Superior temporal gyrus (tissue), 1 donor: ENCODE measurements at regions not wholly inside any gene's neighbourhood (a gene's known extent, or its start where the extent isn't known, plus 50 kb on each side); places are given as distances from the start of the nearest gene placed in this dataset.
A peak's percentile ranks its signal among the peaks of the same experiment; 100 is the strongest.
"Not testable (repeated sequence)": the region's sequence is repeated elsewhere in the genome, so short reads cannot be mapped to it uniquely, and the experiment has no call there.

Source experiments
- DNase-seq: peaks from one replicate; pipeline ENCODE4 v3.0.0-alpha.2; 2016; ENCODE audit errors: extremely low spot score

DNA sequence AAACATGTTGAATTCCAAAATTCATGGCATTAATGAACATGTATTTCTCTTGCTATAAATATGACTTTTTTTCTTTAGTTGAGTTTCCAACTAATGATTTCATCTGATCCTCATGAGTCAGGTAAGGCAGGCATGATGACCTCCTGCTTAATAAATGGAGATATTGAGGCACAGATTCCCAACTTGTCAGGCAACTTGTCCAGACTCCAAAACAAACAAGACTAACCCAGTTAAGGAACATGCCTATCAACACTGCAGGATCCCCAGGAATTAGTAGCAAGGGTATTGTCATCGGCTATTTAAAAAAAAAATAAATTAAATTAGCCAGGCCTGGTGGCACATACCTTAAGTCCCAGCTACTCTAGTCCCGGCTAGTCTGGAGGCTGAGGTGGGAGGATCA is 121.3 kb upstream of the SALL4 start:
- no peak for DNase-seq

GRCh38 chr20:51922812-51923211 is 120.5 kb upstream of the SALL4 start:
- DNase-seq = not testable (repeated sequence)

- no peak for DNase-seq
Measured at GRCh38 chr20:51918561-51918960, 116.2 kb upstream of the SALL4 start.

DNA sequence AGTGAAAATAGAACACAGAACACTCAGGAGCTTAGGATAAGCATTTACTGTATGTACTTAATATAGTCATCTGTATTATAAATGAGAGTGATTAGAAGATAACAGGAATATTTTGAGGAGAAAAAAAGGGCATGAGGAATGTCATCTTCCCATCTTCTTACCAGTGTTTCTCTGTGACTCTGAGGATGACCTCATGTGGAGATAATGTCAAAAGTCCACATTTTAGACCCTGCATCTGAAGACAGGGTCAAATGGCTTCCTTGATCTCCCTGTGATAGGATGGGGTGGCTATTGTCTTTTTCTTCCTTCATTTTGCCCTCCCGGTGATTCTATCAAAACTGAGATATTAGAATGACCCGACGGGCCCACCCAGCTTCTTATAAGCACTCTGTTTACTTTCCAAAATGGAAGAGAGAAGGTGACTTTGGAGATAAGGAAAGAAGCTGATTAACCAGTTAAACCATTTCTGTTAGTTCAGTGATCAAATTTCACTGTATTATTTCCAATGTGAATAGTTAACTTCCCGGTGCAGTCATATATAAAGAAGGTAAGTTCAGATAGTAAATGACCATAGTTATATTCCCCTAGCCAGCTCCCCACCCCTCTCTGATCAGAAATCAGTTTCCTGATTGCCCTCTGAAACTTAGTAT is 115.7 kb upstream of the SALL4 start:
- DNase-seq = no peak

DNA sequence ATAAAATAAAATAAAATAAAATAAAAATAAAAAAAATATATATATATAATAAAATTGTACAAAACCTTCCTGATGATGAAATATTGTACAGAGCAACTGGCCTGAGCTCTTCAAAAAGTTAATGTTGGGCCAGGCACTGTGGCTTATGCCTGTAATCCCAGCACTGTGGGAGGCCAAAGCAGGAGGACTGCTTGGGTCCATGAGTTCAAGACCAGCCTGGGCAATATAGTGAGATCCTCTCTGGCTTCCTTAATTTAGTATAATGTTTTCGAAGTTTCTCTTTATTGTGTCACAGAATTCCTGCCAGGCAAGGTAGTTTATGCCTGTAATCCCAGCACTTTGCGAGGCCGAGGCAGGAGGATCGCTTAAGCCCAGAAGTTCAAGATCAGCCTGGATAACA is 113.9 kb upstream of the SALL4 start:
- no peak for DNase-seq

DNA sequence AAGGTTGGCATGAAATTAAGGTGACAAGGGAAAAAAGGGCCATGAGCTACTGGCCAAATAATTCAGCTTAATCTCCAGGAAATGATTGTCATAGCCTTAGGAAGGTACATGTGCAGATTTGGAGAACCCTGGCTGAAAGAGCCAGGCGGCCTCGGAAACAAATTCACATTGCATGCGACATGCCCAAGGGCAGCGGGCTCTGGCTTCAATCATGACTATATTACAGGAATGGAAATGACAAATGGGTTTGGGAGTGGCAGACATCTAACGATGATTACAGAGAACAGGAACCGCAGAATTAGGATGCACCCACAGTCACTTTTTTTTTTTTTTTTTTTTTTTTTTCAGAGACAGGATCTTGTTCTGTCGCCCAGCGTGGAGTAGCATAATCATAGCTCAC is 112.4 kb upstream of the SALL4 start:
- DNase-seq = no peak

DNA sequence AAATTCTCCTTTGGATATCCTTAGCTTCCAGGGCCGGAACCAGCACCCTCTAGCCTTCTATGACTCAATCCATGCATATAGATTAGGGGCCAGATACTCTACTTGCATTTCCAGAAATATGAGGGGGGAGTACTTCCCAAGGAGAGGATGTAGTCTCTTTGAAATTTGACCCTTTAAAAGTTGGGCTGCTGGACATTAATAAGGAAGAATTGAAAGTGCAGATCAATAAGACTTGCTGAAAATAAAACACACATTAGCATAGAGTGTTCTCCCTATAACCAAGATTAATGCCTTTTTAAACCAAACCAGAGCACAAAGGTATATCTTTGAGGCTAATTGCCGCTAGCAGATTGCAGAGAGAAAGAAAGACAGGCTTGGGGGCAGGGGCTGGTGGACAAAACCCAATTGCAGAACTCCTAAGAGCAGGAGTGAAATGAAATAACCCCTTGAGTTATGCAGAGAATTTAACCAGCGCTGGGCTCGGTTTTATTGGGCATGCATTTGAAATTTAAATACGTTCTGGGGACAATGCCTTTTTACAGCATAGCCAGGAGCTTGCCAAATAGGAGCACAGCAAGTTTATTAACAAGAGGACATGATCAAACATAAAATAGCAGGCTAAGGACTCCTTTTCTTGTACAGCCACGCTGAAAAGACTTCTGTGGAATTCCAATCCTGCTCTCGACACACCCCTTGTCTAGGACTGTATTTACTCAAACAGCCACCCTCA is 108.2 kb upstream of the SALL4 start:
- DNase-seq = no peak

DNA sequence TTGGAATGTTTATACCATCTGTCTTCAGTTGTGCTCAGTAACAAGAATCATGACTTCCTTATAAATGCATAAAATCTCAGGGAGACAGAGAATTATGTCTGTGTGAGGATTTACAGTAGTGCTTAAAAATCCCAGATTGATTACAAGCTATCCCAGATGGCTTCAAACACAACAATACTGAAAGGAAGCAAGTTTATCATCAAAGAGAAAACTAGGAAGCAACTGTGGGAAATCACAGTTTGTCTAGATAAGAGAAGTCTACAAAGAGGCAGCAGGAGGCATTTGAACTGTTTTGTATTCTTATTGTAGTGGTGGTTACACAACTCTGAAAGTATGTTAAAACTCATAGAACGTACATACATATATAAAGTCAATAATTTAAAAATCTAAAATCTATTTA is 104.4 kb upstream of the SALL4 start:
- no peak for DNase-seq

DNA sequence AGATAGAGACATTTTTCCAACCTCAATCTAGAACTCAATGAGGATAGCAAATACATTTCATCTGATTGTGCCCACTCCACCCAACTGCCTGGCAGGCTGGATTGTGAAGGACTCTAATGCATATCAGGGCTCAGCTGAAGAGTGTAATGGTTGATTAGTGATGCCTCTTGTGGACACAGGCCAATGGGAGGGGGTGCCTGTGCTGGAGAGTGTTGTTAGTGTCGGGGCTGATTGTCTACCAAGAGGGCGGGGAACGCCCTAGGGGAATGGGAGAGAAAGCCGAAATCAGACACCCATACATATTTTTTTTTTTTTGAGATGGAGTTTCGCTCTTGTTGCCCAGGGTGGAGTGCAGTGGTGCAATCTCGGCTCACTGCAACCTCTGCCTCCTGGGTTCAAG is 103.7 kb upstream of the SALL4 start:
- no peak for DNase-seq

- DNase-seq = no peak
Measured at GRCh38 chr20:51902933-51903332, 100.6 kb upstream of the SALL4 start.

GRCh38 chr20:51900443-51900842 is 98.1 kb upstream of the SALL4 start:
- DNase-seq = no peak

DNA sequence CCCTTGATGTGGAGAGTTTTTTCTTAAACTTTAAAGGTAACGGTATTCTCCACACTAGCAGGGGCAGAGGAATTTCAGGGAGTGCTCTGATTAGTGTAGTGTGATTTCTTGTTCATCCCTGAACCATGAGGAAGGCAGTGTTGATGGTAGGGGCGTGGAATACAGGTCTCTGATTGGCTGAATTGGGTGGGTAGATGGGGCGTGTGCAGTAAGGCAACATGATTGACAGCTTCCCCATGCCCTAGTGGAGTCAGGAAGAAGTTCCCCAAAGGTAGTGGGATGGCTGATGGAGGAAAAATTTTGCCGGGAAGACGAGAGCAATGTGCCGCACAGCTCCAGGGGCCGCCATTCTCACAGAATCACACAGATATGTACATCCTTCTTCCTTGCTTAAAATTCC is 97.4 kb upstream of the SALL4 start:
- DNase-seq = no peak

GRCh38 chr20:51898788-51899187 is 96.5 kb upstream of the SALL4 start:
- no peak for DNase-seq

DNA sequence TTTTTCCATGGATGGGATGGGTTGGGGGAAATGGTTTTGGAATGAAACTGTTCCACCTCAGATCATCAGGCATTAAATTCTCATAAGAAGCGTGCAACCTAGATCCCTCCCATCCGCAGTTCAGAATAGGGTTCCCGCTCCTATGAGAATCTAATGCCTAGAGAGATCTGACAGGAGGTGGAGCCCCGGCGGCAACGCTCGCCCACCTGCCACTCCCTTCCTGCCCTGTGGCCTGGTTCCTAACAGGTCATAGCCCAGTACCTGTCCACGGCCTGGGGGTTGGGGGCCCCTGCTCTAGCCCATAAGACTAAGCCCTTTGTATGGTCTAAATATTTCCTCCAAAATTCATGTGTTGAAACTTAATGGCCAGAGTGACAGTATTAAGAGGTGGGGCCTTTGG is 92.3 kb upstream of the SALL4 start:
- DNase-seq = no peak

DNA sequence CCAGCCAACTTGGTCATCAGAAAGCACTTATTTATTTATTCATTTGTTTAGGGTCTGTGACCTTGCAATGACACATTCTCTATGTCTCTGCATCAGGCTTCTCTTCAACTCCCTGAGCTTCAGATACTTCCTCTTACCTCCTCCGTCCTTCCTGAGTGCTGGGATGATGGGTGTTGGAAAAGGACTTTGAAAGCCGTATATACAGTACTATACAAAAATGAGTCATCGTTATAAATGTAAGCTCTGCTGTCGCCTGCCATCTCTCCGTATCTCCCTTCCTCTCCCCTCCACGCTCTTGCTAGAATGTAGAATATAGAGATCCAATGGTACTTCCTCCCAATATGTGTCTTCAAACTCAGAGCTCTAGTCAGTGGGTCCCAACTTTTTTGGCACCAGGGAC is 91.9 kb upstream of the SALL4 start:
- no peak for DNase-seq

DNA sequence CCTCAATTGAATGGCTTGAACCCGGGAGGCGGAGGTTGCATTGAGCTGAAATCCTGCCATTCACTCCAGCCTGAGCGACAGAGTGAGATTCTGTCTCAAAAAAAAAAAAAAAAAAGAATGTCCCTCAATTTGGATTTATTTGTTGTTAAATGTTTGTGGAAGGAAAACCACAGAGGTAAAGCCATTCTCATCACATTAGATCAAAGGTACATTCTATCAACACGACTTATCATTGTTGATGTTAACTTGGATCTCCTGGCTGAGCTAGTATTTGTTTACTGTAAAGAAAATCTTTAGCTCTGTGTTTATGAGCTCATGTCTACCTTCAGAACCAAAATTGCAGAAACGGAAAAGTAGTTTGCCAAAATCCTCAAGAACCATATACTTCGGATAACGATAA is 91.4 kb upstream of the SALL4 start:
- DNase-seq = no peak

DNA sequence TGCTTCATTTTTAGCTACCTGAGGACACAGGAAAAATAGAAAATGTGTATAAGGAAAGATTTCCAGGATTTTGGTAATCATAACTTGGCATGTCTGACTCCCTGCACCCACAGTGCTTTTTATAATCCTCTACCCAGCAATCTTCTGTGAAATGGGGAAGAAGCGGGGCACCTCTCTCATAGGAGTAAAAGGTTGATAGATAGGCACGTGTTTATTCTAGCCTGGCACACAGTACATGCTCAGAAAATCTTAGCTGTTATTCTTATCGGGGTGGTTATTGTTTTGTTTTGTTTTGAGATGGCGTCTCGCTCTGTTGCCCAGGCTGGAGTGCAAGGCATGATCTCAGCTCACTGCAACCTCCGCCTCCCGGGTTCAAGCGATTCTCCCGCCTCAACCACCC is 87.7 kb upstream of the SALL4 start:
- no peak for DNase-seq

DNA sequence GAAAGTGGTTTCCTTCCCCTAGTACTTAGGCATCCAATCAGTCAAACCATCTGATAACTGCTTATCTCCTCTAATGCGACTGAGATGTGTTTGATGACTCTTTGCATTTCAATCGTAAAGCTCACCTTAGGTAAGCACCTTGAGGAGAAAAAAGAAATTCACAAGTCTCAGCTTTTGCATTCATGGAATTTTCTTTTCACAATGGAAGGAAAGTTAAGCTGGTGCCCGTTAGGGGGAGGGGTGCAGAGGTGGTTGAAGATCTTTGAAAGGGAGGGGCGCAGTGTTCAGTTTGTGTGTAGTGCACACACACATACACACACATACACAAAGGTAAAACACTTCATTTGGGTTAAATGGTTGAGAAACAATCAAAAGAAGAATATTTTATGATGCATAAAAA is 87.1 kb upstream of the SALL4 start:
- no peak for DNase-seq

- DNase-seq = no peak
Measured at GRCh38 chr20:51888291-51888690, 86.0 kb upstream of the SALL4 start.

DNA sequence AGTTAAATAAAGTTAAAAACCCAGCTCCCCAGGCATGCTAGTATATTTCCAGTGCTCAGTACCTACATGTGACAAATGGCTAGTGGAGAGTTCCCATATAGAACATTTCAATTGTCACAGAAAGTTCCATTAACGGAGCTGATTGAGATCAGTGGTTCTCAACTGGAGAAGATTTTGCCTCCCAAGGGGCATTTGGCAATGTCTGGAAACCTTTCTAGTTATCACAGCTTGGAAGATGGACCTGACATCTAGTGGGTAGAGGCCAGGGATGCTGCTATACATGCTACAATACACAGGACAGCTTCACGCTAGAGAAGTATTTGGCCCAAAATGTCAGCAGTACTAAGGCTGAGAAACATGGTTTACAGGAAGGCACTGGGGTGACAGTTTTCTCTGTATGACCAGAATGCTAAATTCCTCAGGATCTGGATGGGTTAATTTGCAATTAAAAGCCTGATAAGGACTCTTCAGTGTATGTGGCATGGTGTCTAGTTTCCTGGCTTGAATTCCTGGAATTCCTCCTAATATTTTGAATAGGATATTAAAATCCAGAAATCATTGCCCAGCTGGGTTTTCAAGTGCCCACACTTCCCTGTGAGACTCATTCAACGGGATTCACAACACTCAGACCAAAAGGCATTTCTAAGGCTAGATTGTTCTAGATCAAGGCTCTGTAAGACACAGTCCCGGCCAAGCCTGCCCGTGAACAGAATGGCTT is 84.7 kb upstream of the SALL4 start:
- no peak for DNase-seq

DNA sequence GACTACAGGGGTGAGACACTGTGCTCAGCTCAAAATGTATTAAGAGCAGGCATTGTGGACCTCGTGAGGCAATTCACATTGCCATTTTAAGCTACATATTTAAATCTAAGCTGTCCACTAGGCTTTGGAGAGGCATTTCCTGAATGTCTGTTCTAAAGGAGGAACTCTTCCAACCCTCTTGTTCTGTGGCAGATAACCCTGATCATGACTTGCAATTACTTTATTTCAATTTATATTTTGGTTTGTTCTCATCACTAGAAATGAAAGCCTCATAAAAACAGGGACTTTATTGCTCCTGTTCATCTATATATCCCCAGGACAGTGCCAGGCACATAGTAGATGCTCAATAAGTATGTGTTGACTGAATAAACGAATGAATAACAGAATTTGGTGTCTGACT is 84.0 kb upstream of the SALL4 start:
- DNase-seq = no peak

DNA sequence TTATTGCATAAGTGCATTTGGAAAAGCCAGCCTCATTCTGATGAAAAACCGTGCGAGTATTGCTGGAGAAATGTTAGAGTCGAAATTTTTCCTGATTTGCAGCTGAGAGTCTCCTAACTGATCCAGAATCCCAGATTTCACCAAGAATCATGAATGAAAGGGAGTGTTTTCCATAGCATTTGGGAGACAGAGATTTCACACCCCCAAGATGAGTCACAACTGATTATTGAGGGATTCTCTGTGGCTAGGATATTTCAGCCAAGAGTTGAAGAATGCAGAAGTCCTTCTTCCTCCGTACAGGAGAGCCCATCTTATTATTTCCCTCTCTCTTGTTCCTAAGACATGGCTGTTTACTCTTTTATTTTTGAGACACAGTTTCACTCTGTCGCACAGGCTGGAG is 82.2 kb upstream of the SALL4 start:
- peak; percentile 26 for DNase-seq

- no peak for DNase-seq
Measured at GRCh38 chr20:51880188-51880587, 77.9 kb upstream of the SALL4 start.
